Cardiac fibroblast (primary cell): ENCODE measurements at regions not wholly inside any gene's neighbourhood (a gene's known extent, or its start where the extent isn't known, plus 50 kb on each side); places are given as distances from the start of the nearest gene placed in this dataset.
A peak's percentile ranks its signal among the peaks of the same experiment; 100 is the strongest.

Source experiments
- DNase-seq, 2 donors: peaks; one replicate each; pipeline versions ENCODE4 v3.0.0 to v3.0.0-alpha.2; 2010; ENCODE audit warnings: low read depth in 2 of 2
- H3K4me3 ChIP-seq, 2 donors: replicated peaks in 1 of 2; 1 replicate in 1 of 2; 2 replicates in 1 of 2; pipeline ENCODE4 v1.5.1; 2011; ENCODE audit warnings: low read depth in 2 of 2, low read length in 2 of 2, mild to moderate bottlenecking in 2 of 2, moderate library complexity in 1 of 2
- TF ChIP-seq, protein P1 (sequence below): IDR thresholded peaks from one replicate; pipeline ENCODE4 v1.5.1; 2011; ENCODE audit warnings: low read depth, mild to moderate bottlenecking, low read length, inconsistent platforms

DNA sequence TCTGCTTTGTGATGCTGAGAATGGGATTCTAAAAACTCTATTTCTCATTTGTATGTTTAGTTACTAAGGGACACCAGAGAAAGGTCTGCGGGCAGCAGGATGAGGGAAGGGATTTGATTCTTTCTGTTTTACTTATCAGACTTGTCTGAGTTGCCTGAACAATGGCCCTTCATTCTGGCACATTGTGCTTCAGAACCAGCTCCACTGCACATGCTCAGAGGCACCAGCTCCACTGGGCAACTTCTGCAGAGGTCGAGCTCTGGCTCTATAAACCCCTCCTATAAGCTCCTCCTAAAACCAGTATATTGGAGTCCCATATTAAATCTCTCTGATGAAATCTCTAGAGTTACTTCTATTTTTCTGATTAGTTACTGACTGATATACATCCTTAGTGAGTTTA, 453.2 kb upstream of the CDIN1 start:
- no peak for DNase-seq
- TF ChIP-seq, protein P1, sequence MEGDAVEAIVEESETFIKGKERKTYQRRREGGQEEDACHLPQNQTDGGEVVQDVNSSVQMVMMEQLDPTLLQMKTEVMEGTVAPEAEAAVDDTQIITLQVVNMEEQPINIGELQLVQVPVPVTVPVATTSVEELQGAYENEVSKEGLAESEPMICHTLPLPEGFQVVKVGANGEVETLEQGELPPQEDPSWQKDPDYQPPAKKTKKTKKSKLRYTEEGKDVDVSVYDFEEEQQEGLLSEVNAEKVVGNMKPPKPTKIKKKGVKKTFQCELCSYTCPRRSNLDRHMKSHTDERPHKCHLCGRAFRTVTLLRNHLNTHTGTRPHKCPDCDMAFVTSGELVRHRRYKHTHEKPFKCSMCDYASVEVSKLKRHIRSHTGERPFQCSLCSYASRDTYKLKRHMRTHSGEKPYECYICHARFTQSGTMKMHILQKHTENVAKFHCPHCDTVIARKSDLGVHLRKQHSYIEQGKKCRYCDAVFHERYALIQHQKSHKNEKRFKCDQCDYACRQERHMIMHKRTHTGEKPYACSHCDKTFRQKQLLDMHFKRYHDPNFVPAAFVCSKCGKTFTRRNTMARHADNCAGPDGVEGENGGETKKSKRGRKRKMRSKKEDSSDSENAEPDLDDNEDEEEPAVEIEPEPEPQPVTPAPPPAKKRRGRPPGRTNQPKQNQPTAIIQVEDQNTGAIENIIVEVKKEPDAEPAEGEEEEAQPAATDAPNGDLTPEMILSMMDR: no peak
- no peak overlapping the region for H3K4me3 ChIP-seq

DNA sequence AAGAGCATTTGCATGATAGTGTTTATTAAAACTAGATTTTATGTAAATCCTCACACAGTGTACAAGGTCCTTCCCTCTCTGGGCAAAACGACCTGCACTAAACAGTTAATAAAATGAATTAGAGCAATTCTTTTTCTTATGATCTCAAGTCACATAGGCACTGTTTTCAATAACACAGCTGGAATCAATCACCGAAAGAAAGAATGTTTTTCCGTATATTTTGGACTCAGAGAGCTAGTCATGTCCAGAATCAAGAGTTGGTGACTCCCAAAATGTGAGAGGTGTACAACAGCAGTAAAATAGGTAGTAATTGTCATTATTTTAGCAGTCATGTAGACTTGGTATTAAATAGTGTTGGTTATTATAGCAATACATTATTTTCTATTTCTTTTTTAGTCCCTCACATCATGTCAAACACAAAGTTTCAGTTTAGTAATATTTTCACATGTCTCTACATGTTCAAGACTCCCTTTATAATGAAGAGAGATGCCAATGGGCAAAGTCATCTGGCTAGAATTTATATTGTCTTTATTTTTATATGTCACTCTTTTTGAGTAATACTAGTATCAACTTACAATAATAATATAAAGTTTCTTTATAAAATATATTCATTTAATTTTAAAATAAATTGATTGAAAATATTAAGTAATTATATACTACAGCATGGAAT, 448.6 kb upstream of the CDIN1 start:
- TF ChIP-seq, protein P1: no peak
- DNase-seq: no peak
- no peak overlapping the region for H3K4me3 ChIP-seq

DNA sequence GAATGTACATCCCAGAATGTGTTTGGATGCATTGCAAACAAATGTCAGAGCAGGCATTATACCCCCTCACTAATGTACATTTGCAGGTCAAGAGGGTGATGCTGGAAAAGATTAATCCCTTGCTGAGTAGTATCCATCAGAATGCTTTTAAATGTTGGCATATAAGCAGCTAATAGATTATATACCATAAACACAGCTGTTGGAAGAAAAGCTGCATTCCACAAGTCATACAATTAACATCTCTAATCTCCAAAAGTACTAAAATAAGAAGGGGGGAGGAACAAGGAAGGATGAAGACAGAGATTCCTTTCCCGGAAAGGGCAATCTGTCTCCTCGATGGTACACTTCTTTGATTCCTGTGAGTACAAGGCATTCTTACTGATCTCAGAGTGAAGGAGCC, 445.7 kb upstream of the CDIN1 start:
- TF ChIP-seq, protein P1: no peak
- H3K4me3 ChIP-seq: no peak overlapping the region
- no peak for DNase-seq

DNA sequence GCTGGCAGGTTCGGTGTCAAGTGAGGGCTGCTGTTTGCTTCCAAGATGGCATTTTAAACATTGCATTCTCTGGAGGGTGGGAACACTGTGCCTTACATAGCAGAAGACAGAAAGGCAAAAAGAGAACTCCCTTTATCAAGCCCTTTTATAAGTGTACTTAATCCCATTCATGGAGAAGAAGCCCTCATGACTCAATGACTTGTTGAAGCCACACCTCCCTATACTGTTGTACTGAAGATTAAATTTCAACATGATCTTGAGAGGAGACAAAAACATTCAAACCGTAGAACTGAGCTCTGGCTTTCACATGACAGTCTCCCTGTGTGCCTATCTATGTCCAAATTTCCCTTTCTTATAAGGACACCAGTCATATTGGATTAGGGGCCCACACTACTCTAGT, 443.4 kb upstream of the CDIN1 start:
- TF ChIP-seq, protein P1: no peak
- DNase-seq: no peak
- no peak overlapping the region for H3K4me3 ChIP-seq

DNA sequence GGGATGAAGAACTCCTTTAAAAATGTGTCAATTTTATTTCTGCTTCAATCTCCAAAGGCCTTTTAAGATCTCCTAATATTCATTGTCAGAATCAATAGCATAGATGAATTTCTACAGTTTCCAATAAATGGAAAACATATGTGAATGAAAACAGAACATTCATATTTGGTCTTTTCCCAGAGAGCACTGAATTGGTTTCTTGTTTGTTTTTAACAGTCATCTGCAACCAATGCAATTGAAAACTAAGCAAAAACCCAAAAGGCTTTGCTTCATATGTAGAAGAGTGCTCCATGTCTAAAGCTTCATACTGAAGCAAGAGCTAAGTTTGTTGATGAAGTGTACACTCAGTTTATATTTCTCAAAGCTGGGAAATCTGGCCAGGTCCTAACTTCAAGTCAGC, 426.5 kb upstream of the CDIN1 start:
- TF ChIP-seq, protein P1: no peak
- H3K4me3 ChIP-seq: no peak overlapping the region
- no peak for DNase-seq

DNA sequence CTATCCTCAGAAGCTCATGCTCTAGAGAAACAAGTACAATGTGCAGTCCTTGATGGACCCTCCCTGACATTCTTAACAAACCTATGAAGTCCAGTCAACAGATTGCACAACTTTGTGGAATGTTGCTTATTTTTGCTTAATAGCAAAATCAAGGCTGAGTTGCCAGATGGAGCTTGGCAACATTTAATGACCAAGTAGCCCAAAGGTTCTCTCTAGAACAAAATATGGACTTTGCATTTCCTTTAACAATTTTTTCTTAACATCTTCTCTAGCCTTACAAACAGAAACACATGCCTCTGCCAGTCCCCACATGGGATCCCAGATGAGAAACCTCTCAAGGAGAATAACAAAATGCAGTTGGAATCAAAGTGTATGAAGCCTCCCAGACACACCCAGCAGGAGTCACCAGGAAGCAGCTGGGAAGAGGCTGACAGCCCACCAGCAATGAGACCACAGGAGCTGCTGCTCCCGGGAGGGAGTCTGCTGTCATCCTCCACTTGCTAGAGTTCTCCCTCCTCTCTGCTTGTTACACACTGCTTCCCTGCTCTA, 422.5 kb upstream of the CDIN1 start:
- no peak overlapping the region for H3K4me3 ChIP-seq
- DNase-seq: peak; percentile 80 to 86
- TF ChIP-seq, protein P1: no peak

DNA sequence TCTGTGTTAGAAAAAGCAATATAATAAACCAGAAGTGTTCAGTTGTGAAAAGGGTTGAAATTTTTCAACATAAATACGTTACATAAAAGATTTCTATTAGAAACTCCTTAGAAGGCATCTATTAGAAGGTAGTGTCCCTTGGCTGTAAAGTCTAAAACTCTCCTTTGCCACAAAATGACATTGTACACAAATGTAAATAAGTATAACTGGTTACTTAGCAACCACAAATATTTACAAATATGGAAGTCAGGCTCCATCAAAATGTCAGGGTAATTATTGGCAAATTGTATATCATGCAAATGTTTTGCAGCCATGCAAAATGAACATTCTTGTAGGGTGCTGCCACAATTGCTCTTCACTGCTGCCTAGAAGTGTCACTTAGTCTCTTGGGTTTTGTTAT, 419.1 kb upstream of the CDIN1 start:
- DNase-seq: no peak
- TF ChIP-seq, protein P1: no peak
- H3K4me3 ChIP-seq: no peak overlapping the region
